HepG2 (cell line): ENCODE measurements at regions not wholly inside any gene's neighbourhood (a gene's known extent, or its start where the extent isn't known, plus 50 kb on each side); places are given as distances from the start of the nearest gene placed in this dataset.

ENCODE experiments used
- ATAC-seq: fragments of 200-7000 bp; cut with Tn5 transposase; 3 replicates; pipeline ENCODE4 v1.9.1; 2020; ENCODE audit warnings: mild to moderate bottlenecking, moderate library complexity
- BruUV-seq: library from RNA; stranded (reverse); fragments of 400-500 nt; replicated peaks from 2 replicates; lab custom pipeline; 2021; lab: Mats Ljungman, UMichigan
- CTCF ChIA-PET: fragments of 300-600 bp; formaldehyde crosslinking; extraction: SDS; loops from one replicate; lab custom pipeline; 2021; ENCODE audit warnings: low total read pairs, inconsistent platforms, low intra/inter-chr PET ratio; lab: Yijun Ruan, JAX
- POLR2A ChIA-PET: fragments of 350-600 bp; sonication (Branson Sonifier 250); formaldehyde crosslinking; loops from one replicate; lab custom pipeline; 2020; ENCODE audit warnings: antibody characterized with exemption, inconsistent platforms; lab: Yijun Ruan, JAX
- DNase-seq: peaks from one replicate; pipeline ENCODE4 v3.0.0-alpha.2; 2015; ENCODE audit warnings: low spot score
- FAIRE-seq: peaks from 3 replicates; lab custom pipeline; 2011; peaks lifted over from hg19 to GRCh38; lab: Jason Lieb, UNC
- H2AFZ ChIP-seq: one replicate; pipeline ENCODE4 v1.6.1; 2011; ENCODE audit warnings: low read length, inconsistent platforms
- H3K27ac ChIP-seq: fragments of 300-600 bp; 3 replicates; pipeline ENCODE4 v1.8.0; 2011; ENCODE audit warnings: mixed run types, mild to moderate bottlenecking, mixed read lengths, low read length, inconsistent platforms; ENCODE audit not compliant: insufficient read depth; ENCODE audit errors: extremely low read length
- H3K27me3 ChIP-seq, 2 experiments: fragments of 200-600 bp in 1 of 2; 2 replicates in 1 of 2; 3 replicates in 1 of 2; pipeline versions ENCODE4 v1.6.0 to v1.8.0; 2011; ENCODE audit warnings: low read length in 2 of 2, mild to moderate bottlenecking in 2 of 2, moderate library complexity in 2 of 2, inconsistent platforms in 1 of 2; ENCODE audit not compliant: insufficient read depth in 2 of 2, control insufficient read depth in 1 of 2
- H3K36me3 ChIP-seq, 2 experiments: fragments of 200-600 bp in 1 of 2; replicated peaks in 1 of 2; 2 replicates in 1 of 2; 3 replicates in 1 of 2; pipeline versions ENCODE4 v1.5.1 to v1.8.0; 2011; ENCODE audit warnings: low read length in 2 of 2, inconsistent platforms in 1 of 2; ENCODE audit not compliant: insufficient read depth in 2 of 2, control insufficient read depth in 1 of 2
- H3K4me1 ChIP-seq: 2 replicates; pipeline ENCODE4 v1.5.1; 2012; ENCODE audit warnings: low read length, inconsistent platforms; ENCODE audit not compliant: insufficient read depth
- H3K4me2 ChIP-seq: 2 replicates; pipeline ENCODE4 v1.6.0; 2011; ENCODE audit warnings: low read depth, low read length, inconsistent platforms
- H3K4me3 ChIP-seq, 3 experiments: fragments of 200-600 bp in 1 of 3; sonication (generic), shearing (Covaris generic) in 1 of 3; replicated peaks in 1 of 3; 2 replicates each; pipeline ENCODE4 v1.5.1; 2011 to 2016; ENCODE audit warnings: low read length in 3 of 3, inconsistent platforms in 2 of 3, low read depth in 2 of 3, mild to moderate bottlenecking in 2 of 3, control low read depth in 1 of 3, mixed read lengths in 1 of 3; ENCODE audit not compliant: insufficient read depth in 1 of 3
- H3K79me2 ChIP-seq: one replicate; pipeline ENCODE4 v1.6.1; 2011; ENCODE audit warnings: low read length, inconsistent platforms; ENCODE audit not compliant: insufficient read depth
- H3K9ac ChIP-seq: 2 replicates; pipeline ENCODE4 v1.6.0; 2011; ENCODE audit warnings: mild to moderate bottlenecking, low read depth, low read length, inconsistent platforms; ENCODE audit not compliant: insufficient read depth
- H3K9me3 ChIP-seq: 2 replicates; pipeline ENCODE4 v1.5.1; 2012; ENCODE audit warnings: mild to moderate bottlenecking, low read length
- H4K20me1 ChIP-seq: 2 replicates; pipeline ENCODE4 v1.6.0; 2011; ENCODE audit warnings: inconsistent platforms, mild to moderate bottlenecking, low read length, moderate library complexity; ENCODE audit not compliant: insufficient read depth
- GPN1 ChIP-seq: sonication (generic); formaldehyde crosslinking; IDR thresholded peaks from 2 replicates; pipeline ENCODE4 v1.5.1; 2020; ENCODE audit warnings: missing genetic modification reagents, borderline replicate concordance
- HHEX ChIP-seq: IDR thresholded peaks from 2 replicates; pipeline ENCODE4 v1.6.1; 2016; ENCODE audit warnings: control low read depth
- KLF15 ChIP-seq: sonication (generic); formaldehyde crosslinking; IDR thresholded peaks from 2 replicates; pipeline ENCODE4 v1.8.1; 2023; ENCODE audit warnings: borderline replicate concordance, mild to moderate bottlenecking, inconsistent platforms, missing genetic modification reagents, mixed read lengths
- MAFF ChIP-seq: IDR thresholded peaks from 2 replicates; pipeline ENCODE4 v1.6.1; 2011; ENCODE audit warnings: low read depth, low read length, improper control_type of control experiment
- MAFK ChIP-seq, 2 experiments: IDR thresholded peaks in 1 of 2; conservative IDR thresholded peaks in 1 of 2; 2 replicates each; pipeline ENCODE4 v1.6.1; 2011; ENCODE audit warnings: improper control_type of control experiment in 2 of 2, low read length in 2 of 2
- ZBTB34 ChIP-seq: sonication (generic); formaldehyde crosslinking; IDR thresholded peaks from 2 replicates; pipeline ENCODE4 v1.8.0; 2022; ENCODE audit warnings: mild to moderate bottlenecking, missing genetic modification reagents
- ZNF772 ChIP-seq: sonication (generic); formaldehyde crosslinking; IDR thresholded peaks from 2 replicates; pipeline ENCODE4 v1.5.0; 2020; ENCODE audit warnings: mild to moderate bottlenecking, missing genetic modification reagents
- ZNF879 ChIP-seq: sonication (generic); formaldehyde crosslinking; IDR thresholded peaks from 2 replicates; pipeline ENCODE4 v1.8.1; 2023; ENCODE audit warnings: missing genetic modification reagents
- WGBS: methylation state at CpG from one replicate; pipeline ENCODE4 v1.1.6; 2017; ENCODE audit warnings: low lambda C conversion rate; 5-methylcytosine and 5-hydroxymethylcytosine counted together
- in situ Hi-C: cut with HindIII; loops from 2 replicates; pipeline ENCODE4 v1.10.0; 2017; ENCODE audit warnings: low pct_unique_long_range_greater_than_20kb; ENCODE audit not compliant: extremely low pct_ligation_motif_present
- intact Hi-C: fragments of 100-400 bp; cut with micrococcal nuclease; formaldehyde crosslinking; loops from one replicate; pipeline ENCODE4 v1.10.0; 2022; ENCODE audit not compliant: unreplicated experiment

GRCh38 chr2:138255670-138256069 is 245.9 kb upstream of the SPOPL start:
- TF ChIP-seq ZNF879 (CRISPR knock-in tag) = no peak
- no peak for TF ChIP-seq KLF15 (CRISPR knock-in tag)
- no peak for TF ChIP-seq HHEX (CRISPR knock-in tag)
- no peak for TF ChIP-seq GPN1 (CRISPR knock-in tag)
- no peak for TF ChIP-seq ZBTB34 (CRISPR knock-in tag)
- TF ChIP-seq ZNF772 (CRISPR knock-in tag) = no peak
- peak; percentile 95 to 97 for TF ChIP-seq MAFK (conservative IDR thresholded peaks at IDR 0.05 in 1 of 2, IDR thresholded peaks at IDR 0.05 in 1 of 2; ENCODE audit: low read length in 2 of 2)
- peak; percentile 95 for TF ChIP-seq MAFF
- ChIA-PET POLR2A (no interaction called here), CTCF (no interaction called here)
- intact Hi-C loops = no loop called here
- Histone ChIP-seq H3K4me2 (no peak overlapping the region), H3K4me3 (no peak overlapping the region), H3K79me2 (no peaks in the 10 kb centered on the region), H3K4me1 (no peaks in the 10 kb centered on the region), H3K9me3 (no peaks in the 10 kb centered on the region), H3K27me3 (no peaks in the 10 kb centered on the region), H3K27ac (no peak overlapping the region), H2AFZ (no peak overlapping the region), H3K36me3 (no peaks in the 10 kb centered on the region), H3K9ac (no peak overlapping the region), H4K20me1 (no peaks in the 10 kb centered on the region)
- WGBS = 94% methylated on average over 1 of the region's 1 CpG
- BruUV-seq = no TSS peak
- FAIRE-seq (no peak), ATAC-seq (no peak), DNase-seq (no peak)
- in situ Hi-C loops = no loop called here
